IPS-18a (cell line): ENCODE measurements at regions not wholly inside any gene's neighbourhood (a gene's known extent, or its start where the extent isn't known, plus 50 kb on each side); places are given as distances from the start of the nearest gene placed in this dataset.
"Not testable (repeated sequence)": the region's sequence is repeated elsewhere in the genome, so short reads cannot be mapped to it uniquely, and the experiment has no call there.

ENCODE experiments used
- H3K27ac ChIP-seq: one replicate; pipeline ENCODE4 v1.5.1; 2013; ENCODE audit warnings: low read length
- H3K27me3 ChIP-seq: one replicate; pipeline ENCODE4 v1.6.1; 2013; ENCODE audit warnings: mild to moderate bottlenecking, low read length; ENCODE audit not compliant: control insufficient read depth, insufficient read depth
- H3K36me3 ChIP-seq: one replicate; pipeline ENCODE4 v1.6.1; 2013; ENCODE audit warnings: low read depth, low read length; ENCODE audit not compliant: control insufficient read depth
- H3K4me1 ChIP-seq: one replicate; pipeline ENCODE4 v1.6.1; 2013; ENCODE audit warnings: low read depth, low read length; ENCODE audit not compliant: control insufficient read depth
- H3K4me3 ChIP-seq: one replicate; pipeline ENCODE4 v1.5.1; 2013; ENCODE audit warnings: low read length
- H3K9ac ChIP-seq: one replicate; pipeline ENCODE4 v1.6.1; 2013; ENCODE audit warnings: mild to moderate bottlenecking, low read length, moderate library complexity
- H3K9me3 ChIP-seq: one replicate; pipeline ENCODE4 v1.6.1; 2013; ENCODE audit warnings: low read depth, low read length; ENCODE audit not compliant: control insufficient read depth

DNA sequence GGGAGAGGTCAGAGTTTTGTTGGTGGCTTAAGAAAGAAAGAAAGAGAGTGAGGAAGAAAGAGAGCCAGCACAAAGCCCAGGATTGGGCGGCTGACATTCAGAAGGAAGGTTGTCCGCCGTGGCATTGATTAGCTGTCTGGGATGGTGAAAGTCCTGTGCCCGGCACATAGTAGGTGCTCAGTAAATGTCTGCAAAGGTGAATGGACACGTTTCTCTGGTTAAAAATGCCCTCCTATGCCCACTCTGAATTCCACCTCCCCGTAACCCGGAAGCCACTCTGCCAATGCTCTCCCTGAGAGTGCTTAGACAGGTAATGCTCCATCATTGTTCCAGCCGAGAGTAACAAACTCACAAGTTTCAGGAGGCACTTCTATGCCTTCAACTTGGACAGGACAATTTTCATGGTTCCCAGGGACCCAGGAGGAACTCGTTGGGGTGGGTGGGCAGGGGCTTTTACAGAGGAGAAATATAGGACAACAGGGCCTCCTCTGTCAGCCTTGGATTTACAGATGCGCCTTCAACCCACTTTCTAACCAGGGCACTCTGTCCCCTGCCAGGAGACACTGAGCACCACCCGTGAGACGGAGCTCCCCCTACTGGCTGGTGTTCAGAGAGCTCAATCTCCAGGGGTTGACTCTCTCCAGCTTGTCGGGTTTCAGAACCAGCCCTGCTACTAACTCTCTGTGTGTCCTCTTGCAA, 411.5 kb upstream of the ZMIZ1 start:
- H3K36me3 ChIP-seq: no peaks in the 10 kb centered on the region
- H3K4me1 ChIP-seq: no peaks in the 10 kb centered on the region
- H3K27me3 ChIP-seq: no peaks in the 10 kb centered on the region
- no peaks in the 10 kb centered on the region for H3K9me3 ChIP-seq
- no peak overlapping the region for H3K27ac ChIP-seq
- H3K9ac ChIP-seq: no peak overlapping the region
- no peak overlapping the region for H3K4me3 ChIP-seq

DNA sequence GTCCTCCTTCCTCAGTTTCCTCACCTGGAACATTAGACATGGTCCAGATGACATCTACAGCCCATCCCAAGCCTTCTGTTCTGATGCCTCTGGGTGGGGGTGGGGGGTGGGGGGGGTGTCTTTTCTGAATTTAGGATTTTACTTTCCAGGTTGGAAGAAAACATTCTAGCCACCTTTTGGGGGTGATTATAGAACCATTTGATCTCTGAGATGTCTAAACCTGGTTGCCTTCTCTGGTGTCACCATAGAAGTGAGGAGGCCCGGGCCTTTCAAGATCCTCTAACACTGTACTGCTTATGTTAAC, 411.0 kb upstream of the ZMIZ1 start:
- Histone ChIP-seq H3K4me1 (no peaks in the 10 kb centered on the region), H3K27me3 (no peaks in the 10 kb centered on the region), H3K36me3 (no peaks in the 10 kb centered on the region), H3K4me3 (no peak overlapping the region), H3K9me3 (no peaks in the 10 kb centered on the region), H3K9ac (no peak overlapping the region), H3K27ac (no peak overlapping the region)

GRCh38 chr10:78658645-78659597, 409.8 kb upstream of the ZMIZ1 start:
- no peak overlapping the region for H3K9ac ChIP-seq
- H3K9me3 ChIP-seq: no peaks in the 10 kb centered on the region
- no peaks in the 10 kb centered on the region for H3K4me1 ChIP-seq
- no peak overlapping the region for H3K27ac ChIP-seq
- H3K27me3 ChIP-seq: no peaks in the 10 kb centered on the region
- H3K4me3 ChIP-seq: no peak overlapping the region
- no peaks in the 10 kb centered on the region for H3K36me3 ChIP-seq

DNA sequence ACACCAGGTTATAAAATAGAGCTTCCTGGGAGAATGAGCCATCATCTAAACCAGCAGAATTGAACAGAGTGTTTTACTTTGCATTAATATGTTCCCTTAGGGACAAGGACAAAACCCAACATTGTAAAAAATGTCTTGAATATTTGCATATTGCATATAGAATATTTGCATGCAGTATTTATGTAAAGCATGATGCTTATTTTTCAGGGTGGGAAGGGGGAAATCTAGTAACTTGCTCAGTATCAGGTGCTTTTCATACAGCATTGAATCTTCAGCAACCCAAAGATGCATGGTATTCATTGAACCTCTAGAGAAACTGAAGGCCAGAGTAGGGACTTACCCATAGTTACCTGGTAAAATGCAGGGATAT, 409.2 kb upstream of the ZMIZ1 start:
- H3K4me1 ChIP-seq: no peaks in the 10 kb centered on the region
- no peak overlapping the region for H3K27ac ChIP-seq
- no peaks in the 10 kb centered on the region for H3K27me3 ChIP-seq
- no peak overlapping the region for H3K4me3 ChIP-seq
- H3K36me3 ChIP-seq: no peaks in the 10 kb centered on the region
- peaks cover 5% of the 10 kb centered on the region for H3K9me3 ChIP-seq
- H3K9ac ChIP-seq: no peak overlapping the region

GRCh38 chr10:78660446-78661106, 408.2 kb upstream of the ZMIZ1 start:
- peaks cover 12% of the 10 kb centered on the region for H3K9me3 ChIP-seq
- no peaks in the 10 kb centered on the region for H3K36me3 ChIP-seq
- no peaks in the 10 kb centered on the region for H3K27me3 ChIP-seq
- H3K4me3 ChIP-seq: no peak overlapping the region
- H3K27ac ChIP-seq: no peak overlapping the region
- H3K9ac ChIP-seq: no peak overlapping the region
- H3K4me1 ChIP-seq: no peaks in the 10 kb centered on the region

- Histone ChIP-seq H3K9ac (no peak overlapping the region), H3K27me3 (no peaks in the 10 kb centered on the region), H3K36me3 (no peaks in the 10 kb centered on the region), H3K27ac (no peak overlapping the region), H3K4me1 (no peaks in the 10 kb centered on the region), H3K4me3 (no peak overlapping the region), H3K9me3 (peaks cover 12% of the 10 kb centered on the region)
These were observed 405.0 kb upstream of the ZMIZ1 start for GRCh38 chr10:78663721-78664120.

DNA sequence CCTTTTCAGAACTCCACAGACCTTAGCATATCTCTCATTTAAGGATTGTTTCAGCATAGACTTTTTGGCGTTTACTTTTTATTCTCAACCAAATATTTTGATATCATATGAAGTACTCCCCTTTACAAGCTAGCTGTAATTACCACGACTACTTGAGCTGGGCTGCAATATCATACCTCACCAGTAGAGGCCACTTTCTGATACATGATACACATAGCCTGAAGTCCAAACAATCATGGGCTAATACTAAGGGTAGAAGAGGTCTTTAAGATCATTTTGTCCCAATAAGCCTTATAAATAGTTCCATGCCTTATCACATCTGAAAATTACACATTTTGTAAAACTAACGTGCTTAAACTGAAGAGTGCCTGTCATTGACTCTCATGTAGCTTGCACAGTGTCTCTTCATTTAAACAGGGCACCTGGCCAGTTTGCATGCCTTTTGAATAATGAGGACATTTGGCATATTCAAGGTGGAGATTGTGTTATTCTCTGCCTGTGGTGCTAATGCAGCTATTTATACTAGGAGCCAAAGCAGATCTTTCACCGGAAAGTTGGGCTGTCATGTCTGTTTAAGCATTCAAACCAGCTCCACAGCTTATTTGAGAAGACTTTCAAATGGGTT, 403.7 kb upstream of the ZMIZ1 start:
- Histone ChIP-seq H3K4me3 (no peak overlapping the region), H3K4me1 (no peaks in the 10 kb centered on the region), H3K27me3 (no peaks in the 10 kb centered on the region), H3K9me3 (peaks cover 12% of the 10 kb centered on the region), H3K9ac (no peak overlapping the region), H3K36me3 (no peaks in the 10 kb centered on the region), H3K27ac (no peak overlapping the region)

DNA sequence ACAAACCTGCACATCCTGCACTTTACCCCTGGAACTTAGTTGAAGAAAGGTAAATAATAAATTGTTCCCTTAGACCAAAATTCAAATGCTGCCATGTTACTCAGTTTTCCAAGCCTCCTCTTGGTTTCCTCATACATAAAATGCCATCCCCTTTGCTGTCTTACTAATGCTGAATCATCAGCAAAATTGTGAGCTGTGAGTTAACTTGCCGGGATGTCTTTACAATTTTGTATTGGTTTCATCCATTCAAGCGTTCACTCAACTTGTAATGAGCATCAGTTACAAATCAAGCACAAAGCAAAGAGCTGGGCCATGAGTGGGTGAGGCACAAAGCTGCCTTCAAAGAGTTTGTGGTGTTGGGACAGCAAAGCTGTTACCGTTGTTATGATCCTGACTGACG, 395.8 kb upstream of the ZMIZ1 start:
- Histone ChIP-seq H3K4me3 (no peak overlapping the region), H3K9me3 (no peaks in the 10 kb centered on the region), H3K27me3 (no peaks in the 10 kb centered on the region), H3K4me1 (no peaks in the 10 kb centered on the region), H3K36me3 (no peaks in the 10 kb centered on the region), H3K9ac (no peak overlapping the region), H3K27ac (no peak overlapping the region)

- H3K4me1 ChIP-seq, H3K27me3 ChIP-seq: not testable (repeated sequence)
These were observed 387.6 kb upstream of the ZMIZ1 start for GRCh38 chr10:78681141-78681540.

GRCh38 chr10:78681986-78682385, 386.8 kb upstream of the ZMIZ1 start:
- H3K9me3 ChIP-seq, H3K4me3 ChIP-seq, H3K36me3 ChIP-seq, H3K9ac ChIP-seq, H3K27ac ChIP-seq, H3K27me3 ChIP-seq, H3K4me1 ChIP-seq: not testable (repeated sequence)

More at GRCh38 chr10:78681141-78681540, 387.6 kb upstream of the ZMIZ1 start:
- H3K27ac ChIP-seq, H3K9ac ChIP-seq, H3K9me3 ChIP-seq, H3K36me3 ChIP-seq, H3K4me3 ChIP-seq: not testable (repeated sequence)

- H3K4me3 ChIP-seq: no peak overlapping the region
- H3K4me1 ChIP-seq: no peaks in the 10 kb centered on the region
- no peak overlapping the region for H3K27ac ChIP-seq
These were observed 383.8 kb upstream of the ZMIZ1 start for GRCh38 chr10:78684947-78685346.

More at GRCh38 chr10:78684947-78685346, 383.8 kb upstream of the ZMIZ1 start:
- Histone ChIP-seq H3K36me3 (no peaks in the 10 kb centered on the region), H3K9ac (no peak overlapping the region), H3K9me3 (peaks cover 5% of the 10 kb centered on the region), H3K27me3 (no peaks in the 10 kb centered on the region)
